Neuronal stem cell (in vitro differentiated cells): ENCODE measurements at regions not wholly inside any gene's neighbourhood (a gene's known extent, or its start where the extent isn't known, plus 50 kb on each side); places are given as distances from the start of the nearest gene placed in this dataset.
A peak's percentile ranks its signal among the peaks of the same experiment; 100 is the strongest.

Source experiments
- DNase-seq: peaks from one replicate; pipeline ENCODE4 v3.0.0-alpha.2; 2013; ENCODE audit warnings: low spot score
- H2AFZ ChIP-seq: one replicate; pipeline ENCODE4 v1.6.1; 2013; ENCODE audit warnings: mild to moderate bottlenecking, low read length, inconsistent platforms
- H2AK5ac ChIP-seq: 2 replicates; pipeline ENCODE4 v1.6.1; 2013; ENCODE audit warnings: low read depth, mild to moderate bottlenecking, inconsistent platforms, low read length, moderate library complexity, mixed read lengths
- H2BK120ac ChIP-seq: 2 replicates; pipeline ENCODE4 v1.6.1; 2013; ENCODE audit warnings: low read depth, mild to moderate bottlenecking, inconsistent platforms, low read length, moderate library complexity, mixed read lengths
- H2BK12ac ChIP-seq: one replicate; pipeline ENCODE4 v1.6.1; 2013; ENCODE audit warnings: low read length, inconsistent platforms
- H2BK15ac ChIP-seq: 2 replicates; pipeline ENCODE4 v1.6.1; 2013; ENCODE audit warnings: mild to moderate bottlenecking, low read length, inconsistent platforms, mixed read lengths
- H2BK5ac ChIP-seq: one replicate; pipeline ENCODE4 v1.6.1; 2013; ENCODE audit warnings: inconsistent platforms, mild to moderate bottlenecking, low read length, moderate library complexity
- H3K14ac ChIP-seq: one replicate; pipeline ENCODE4 v1.6.1; 2013; ENCODE audit warnings: low read length, inconsistent platforms
- H3K18ac ChIP-seq: 2 replicates; pipeline ENCODE4 v1.6.1; 2013; ENCODE audit warnings: low read length, inconsistent platforms
- H3K23ac ChIP-seq: 2 replicates; pipeline ENCODE4 v1.6.1; 2013; ENCODE audit warnings: low read depth, mild to moderate bottlenecking, mixed read lengths, low read length, inconsistent platforms; ENCODE audit not compliant: poor library complexity
- H3K27ac ChIP-seq: replicated peaks from 3 replicates; pipeline ENCODE4 v1.5.1; 2013; ENCODE audit warnings: low read length, inconsistent platforms
- H3K27me3 ChIP-seq, 3 experiments: 2 replicates each; pipeline ENCODE4 v1.6.1; 2013; ENCODE audit warnings: low read length in 3 of 3, mild to moderate bottlenecking in 2 of 3, inconsistent platforms in 1 of 3, low read depth in 1 of 3, mixed read lengths in 1 of 3, moderate library complexity in 1 of 3; ENCODE audit not compliant: control insufficient read depth in 3 of 3, insufficient read depth in 3 of 3
- H3K36me3 ChIP-seq, 2 donors: replicated peaks in 1 of 2; 2 replicates each; pipeline ENCODE4 v1.6.1; 2013; ENCODE audit warnings: low read length in 2 of 2; ENCODE audit not compliant: control insufficient read depth in 2 of 2, insufficient read depth in 2 of 2
- H3K4ac ChIP-seq: 2 replicates; pipeline ENCODE4 v1.6.1; 2013; ENCODE audit warnings: inconsistent platforms, mild to moderate bottlenecking, low read length, moderate library complexity
- H3K4me1 ChIP-seq, 2 donors: 1 replicate in 1 of 2; 2 replicates in 1 of 2; pipeline ENCODE4 v1.6.1; 2013; ENCODE audit warnings: low read length in 2 of 2, low read depth in 1 of 2; ENCODE audit not compliant: control insufficient read depth in 2 of 2, insufficient read depth in 1 of 2
- H3K4me2 ChIP-seq: one replicate; pipeline ENCODE4 v1.6.1; 2013; ENCODE audit warnings: mild to moderate bottlenecking, low read length, inconsistent platforms; ENCODE audit not compliant: insufficient read depth, poor library complexity, severe bottlenecking
- H3K4me3 ChIP-seq, 2 donors: 2 replicates each; pipeline ENCODE4 v1.5.1; 2013; ENCODE audit warnings: low read length in 2 of 2, mild to moderate bottlenecking in 2 of 2, inconsistent platforms in 1 of 2, moderate library complexity in 1 of 2
- H3K79me1 ChIP-seq: one replicate; pipeline ENCODE4 v1.6.1; 2013; ENCODE audit warnings: low read depth, mild to moderate bottlenecking, inconsistent platforms, low read length, moderate library complexity
- H3K9ac ChIP-seq: one replicate; pipeline ENCODE4 v1.6.1; 2013; ENCODE audit warnings: mild to moderate bottlenecking, low read depth, low read length, inconsistent platforms; ENCODE audit not compliant: poor library complexity
- H3K9me3 ChIP-seq, 2 donors: replicated peaks in 1 of 2; 2 replicates each; pipeline versions ENCODE3 to v1.6.1; 2013; ENCODE audit warnings: low read length in 2 of 2, mild to moderate bottlenecking in 2 of 2, inconsistent platforms in 1 of 2, low read depth in 1 of 2, mixed read lengths in 1 of 2, moderate library complexity in 1 of 2; ENCODE audit not compliant: control insufficient read depth in 2 of 2, insufficient read depth in 1 of 2
- H4K8ac ChIP-seq: one replicate; pipeline ENCODE4 v1.6.1; 2013; ENCODE audit warnings: low read depth, mild to moderate bottlenecking, inconsistent platforms, low read length, moderate library complexity
- H4K91ac ChIP-seq: one replicate; pipeline ENCODE4 v1.6.1; 2013; ENCODE audit warnings: low read length, low read depth, mild to moderate bottlenecking, inconsistent platforms; ENCODE audit not compliant: poor library complexity
- WGBS, 2 donors: extraction: QIAGEN DNeasy Blood & Tissue Kit; methylation state at CpG; one replicate each; pipeline ENCODE4 v1.1.7; 2013; ENCODE audit warnings: missing lambda C conversion rate in 2 of 2, mixed read lengths in 1 of 2; ENCODE audit not compliant: insufficient read length in 2 of 2, insufficient replicate concordance in 1 of 2; ENCODE audit errors: extremely low coverage in 2 of 2; 5-methylcytosine and 5-hydroxymethylcytosine counted together

- Histone ChIP-seq H3K4me1 (peaks cover 14 to 38% of the 10 kb centered on the region in 2 donors), H2AFZ (no peak overlapping the region), H3K9me3 (no peaks in the 10 kb centered on the region), H2BK15ac (no peak overlapping the region), H3K18ac (no peak overlapping the region), H3K27me3 (no peaks in the 10 kb centered on the region), H4K8ac (no peak overlapping the region), H3K36me3 (no peaks in the 10 kb centered on the region), H4K91ac (no peak overlapping the region), H3K23ac (no peak overlapping the region), H2AK5ac (no peak overlapping the region), H3K27ac (peak overlapping the region; percentile 64), H3K14ac (no peak overlapping the region), H3K79me1 (no peaks in the 10 kb centered on the region), H2BK5ac (no peak overlapping the region), H3K9ac (no peak overlapping the region), H3K4ac (no peak overlapping the region), H2BK120ac (no peak overlapping the region), H2BK12ac (no peak overlapping the region), H3K4me2 (no peak overlapping the region), H3K4me3 (no peak overlapping the region)
- peak; percentile 29 for DNase-seq
- WGBS, 2 donors = no CpG with 5 or more reads among the region's 4 CpGs
Observed at GRCh38 chr12:78530100-78530765, 334.3 kb upstream of the SYT1 start.

GRCh38 chr12:78531831-78532458, 332.6 kb upstream of the SYT1 start:
- WGBS, 2 donors = no CpG with 5 or more reads among the region's 2 CpGs
- Histone ChIP-seq H3K18ac (no peak overlapping the region), H2BK15ac (no peak overlapping the region), H3K36me3 (no peaks in the 10 kb centered on the region), H3K23ac (no peak overlapping the region), H3K14ac (no peak overlapping the region), H4K8ac (no peak overlapping the region), H2BK120ac (no peak overlapping the region), H3K79me1 (no peaks in the 10 kb centered on the region), H2AK5ac (no peak overlapping the region), H2BK5ac (no peak overlapping the region), H3K4me1 (peaks cover 14 to 38% of the 10 kb centered on the region in 2 donors), H3K9ac (no peak overlapping the region), H3K9me3 (no peaks in the 10 kb centered on the region), H3K4ac (no peak overlapping the region), H3K4me3 (no peak overlapping the region), H2AFZ (peak overlapping the region; percentile 56), H3K27me3 (no peaks in the 10 kb centered on the region), H3K27ac (peak overlapping the region; percentile 18), H2BK12ac (no peak overlapping the region), H4K91ac (no peak overlapping the region), H3K4me2 (no peak overlapping the region)
- DNase-seq = no peak

- Histone ChIP-seq H3K27ac (no peak overlapping the region), H4K91ac (no peak overlapping the region), H2BK15ac (no peak overlapping the region), H3K36me3 (no peaks in the 10 kb centered on the region), H2AFZ (no peak overlapping the region), H3K27me3 (no peaks in the 10 kb centered on the region), H3K14ac (no peak overlapping the region), H3K4me2 (no peak overlapping the region), H2BK120ac (no peak overlapping the region), H3K79me1 (no peaks in the 10 kb centered on the region), H3K18ac (no peak overlapping the region), H3K4ac (no peak overlapping the region), H2AK5ac (no peak overlapping the region), H4K8ac (no peak overlapping the region), H3K9me3 (no peaks in the 10 kb centered on the region), H3K9ac (no peak overlapping the region), H3K23ac (no peak overlapping the region), H2BK12ac (no peak overlapping the region), H3K4me3 (no peak overlapping the region), H3K4me1 (peaks cover 14 to 38% of the 10 kb centered on the region in 2 donors), H2BK5ac (no peak overlapping the region)
- WGBS, 2 donors = no CpG with 5 or more reads among the region's 1 CpG
- DNase-seq = no peak
Observed at GRCh38 chr12:78534311-78534710, 330.3 kb upstream of the SYT1 start.

- H4K91ac ChIP-seq = no peak overlapping the region
- no peak overlapping the region for H3K4me2 ChIP-seq
- H2BK12ac ChIP-seq = no peak overlapping the region
- DNase-seq = no peak
- no peak overlapping the region for H3K18ac ChIP-seq
- no peaks in the 10 kb centered on the region for H3K79me1 ChIP-seq
- H3K4ac ChIP-seq = no peak overlapping the region
- no peak overlapping the region for H3K27ac ChIP-seq
- H3K27me3 ChIP-seq = no peaks in the 10 kb centered on the region
- no peak overlapping the region for H3K23ac ChIP-seq
- H3K4me3 ChIP-seq = no peak overlapping the region
- no peak overlapping the region for H2AFZ ChIP-seq
- H3K14ac ChIP-seq = no peak overlapping the region
- no CpG with 5 or more reads among the region's 7 CpGs for WGBS, 2 donors
- no peak overlapping the region for H2BK15ac ChIP-seq
- no peak overlapping the region for H2AK5ac ChIP-seq
- H3K9ac ChIP-seq = no peak overlapping the region
- H3K4me1 ChIP-seq = no peaks in the 10 kb centered on the region
- no peaks in the 10 kb centered on the region for H3K9me3 ChIP-seq
- no peak overlapping the region for H2BK5ac ChIP-seq
- H4K8ac ChIP-seq = no peak overlapping the region
- H2BK120ac ChIP-seq = no peak overlapping the region
- H3K36me3 ChIP-seq = no peaks in the 10 kb centered on the region
Observed at GRCh38 chr12:78540606-78541336, 323.8 kb upstream of the SYT1 start.
